ENCODE measurements at regions not wholly inside any gene's neighbourhood (a gene's known extent, or its start where the extent isn't known, plus 50 kb on each side); places are given as distances from the start of the nearest gene placed in this dataset.

DNA sequence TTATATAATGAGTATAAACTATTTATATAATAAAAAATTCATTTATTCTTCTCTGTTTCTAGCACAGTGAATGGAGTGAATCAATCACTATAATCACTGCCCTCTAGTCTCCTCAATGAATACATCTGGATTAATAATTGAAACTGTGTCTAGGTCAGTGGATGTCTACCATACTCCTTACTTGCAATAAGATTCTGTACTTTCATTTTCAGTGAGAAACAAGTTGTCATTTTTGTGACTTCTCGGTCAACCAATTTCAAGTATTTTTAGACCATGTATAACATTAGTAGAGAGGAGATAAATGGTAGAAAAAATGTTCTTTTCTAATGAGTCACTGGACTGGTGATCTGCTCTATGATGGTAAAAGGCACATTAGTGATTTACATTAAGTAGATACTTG is 799.6 kb upstream of the CHAC2 start:
- TF ChIP-seq, protein P1, sequence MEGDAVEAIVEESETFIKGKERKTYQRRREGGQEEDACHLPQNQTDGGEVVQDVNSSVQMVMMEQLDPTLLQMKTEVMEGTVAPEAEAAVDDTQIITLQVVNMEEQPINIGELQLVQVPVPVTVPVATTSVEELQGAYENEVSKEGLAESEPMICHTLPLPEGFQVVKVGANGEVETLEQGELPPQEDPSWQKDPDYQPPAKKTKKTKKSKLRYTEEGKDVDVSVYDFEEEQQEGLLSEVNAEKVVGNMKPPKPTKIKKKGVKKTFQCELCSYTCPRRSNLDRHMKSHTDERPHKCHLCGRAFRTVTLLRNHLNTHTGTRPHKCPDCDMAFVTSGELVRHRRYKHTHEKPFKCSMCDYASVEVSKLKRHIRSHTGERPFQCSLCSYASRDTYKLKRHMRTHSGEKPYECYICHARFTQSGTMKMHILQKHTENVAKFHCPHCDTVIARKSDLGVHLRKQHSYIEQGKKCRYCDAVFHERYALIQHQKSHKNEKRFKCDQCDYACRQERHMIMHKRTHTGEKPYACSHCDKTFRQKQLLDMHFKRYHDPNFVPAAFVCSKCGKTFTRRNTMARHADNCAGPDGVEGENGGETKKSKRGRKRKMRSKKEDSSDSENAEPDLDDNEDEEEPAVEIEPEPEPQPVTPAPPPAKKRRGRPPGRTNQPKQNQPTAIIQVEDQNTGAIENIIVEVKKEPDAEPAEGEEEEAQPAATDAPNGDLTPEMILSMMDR (IDR thresholded peaks at IDR 0.05), result no peak
- TF ChIP-seq POLR2AphosphoS5 (IDR thresholded peaks at IDR 0.05), result no peak
